HFF-Myc (cell line): ENCODE measurements at regions not wholly inside any gene's neighbourhood (a gene's known extent, or its start where the extent isn't known, plus 50 kb on each side); places are given as distances from the start of the nearest gene placed in this dataset.

Source experiments
- DNase-seq: peaks from one replicate; pipeline ENCODE4 v3.0.0-alpha.2; 2011; ENCODE audit warnings: low read depth; ENCODE audit errors: extremely low read depth
- H3K4me3 ChIP-seq: replicated peaks from 2 replicates; pipeline ENCODE4 v1.5.1; 2011; ENCODE audit warnings: low read depth, mild to moderate bottlenecking, control low read depth, low read length
- TF ChIP-seq, protein P1 (sequence below): IDR thresholded peaks from 2 replicates; pipeline ENCODE4 v1.5.1; 2012; ENCODE audit warnings: mild to moderate bottlenecking, low read depth, low read length, control low read depth; ENCODE audit errors: missing control alignments

DNA sequence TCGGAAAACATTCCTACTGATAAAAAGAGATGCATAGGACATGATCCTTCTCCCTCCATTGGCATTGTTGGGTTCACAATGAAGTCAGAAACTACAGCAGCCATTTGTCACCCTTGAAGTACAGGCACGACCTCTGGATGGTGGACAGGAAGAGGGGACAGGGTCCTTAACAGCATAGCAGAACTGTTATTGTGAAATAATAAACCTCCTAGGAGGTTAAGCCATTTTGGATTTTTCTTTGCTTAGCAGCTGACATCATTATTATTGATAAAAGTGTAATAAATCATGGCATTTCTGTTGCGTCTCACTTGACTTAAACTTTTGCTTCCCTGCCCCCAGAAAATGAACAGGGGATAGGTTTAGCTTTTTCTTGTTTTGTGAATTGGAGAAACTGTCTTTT lies 134.3 kb upstream of the SASH1 start:
- H3K4me3 ChIP-seq = no peak overlapping the region
- DNase-seq = no peak
- TF ChIP-seq, protein P1, sequence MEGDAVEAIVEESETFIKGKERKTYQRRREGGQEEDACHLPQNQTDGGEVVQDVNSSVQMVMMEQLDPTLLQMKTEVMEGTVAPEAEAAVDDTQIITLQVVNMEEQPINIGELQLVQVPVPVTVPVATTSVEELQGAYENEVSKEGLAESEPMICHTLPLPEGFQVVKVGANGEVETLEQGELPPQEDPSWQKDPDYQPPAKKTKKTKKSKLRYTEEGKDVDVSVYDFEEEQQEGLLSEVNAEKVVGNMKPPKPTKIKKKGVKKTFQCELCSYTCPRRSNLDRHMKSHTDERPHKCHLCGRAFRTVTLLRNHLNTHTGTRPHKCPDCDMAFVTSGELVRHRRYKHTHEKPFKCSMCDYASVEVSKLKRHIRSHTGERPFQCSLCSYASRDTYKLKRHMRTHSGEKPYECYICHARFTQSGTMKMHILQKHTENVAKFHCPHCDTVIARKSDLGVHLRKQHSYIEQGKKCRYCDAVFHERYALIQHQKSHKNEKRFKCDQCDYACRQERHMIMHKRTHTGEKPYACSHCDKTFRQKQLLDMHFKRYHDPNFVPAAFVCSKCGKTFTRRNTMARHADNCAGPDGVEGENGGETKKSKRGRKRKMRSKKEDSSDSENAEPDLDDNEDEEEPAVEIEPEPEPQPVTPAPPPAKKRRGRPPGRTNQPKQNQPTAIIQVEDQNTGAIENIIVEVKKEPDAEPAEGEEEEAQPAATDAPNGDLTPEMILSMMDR = no peak

DNA sequence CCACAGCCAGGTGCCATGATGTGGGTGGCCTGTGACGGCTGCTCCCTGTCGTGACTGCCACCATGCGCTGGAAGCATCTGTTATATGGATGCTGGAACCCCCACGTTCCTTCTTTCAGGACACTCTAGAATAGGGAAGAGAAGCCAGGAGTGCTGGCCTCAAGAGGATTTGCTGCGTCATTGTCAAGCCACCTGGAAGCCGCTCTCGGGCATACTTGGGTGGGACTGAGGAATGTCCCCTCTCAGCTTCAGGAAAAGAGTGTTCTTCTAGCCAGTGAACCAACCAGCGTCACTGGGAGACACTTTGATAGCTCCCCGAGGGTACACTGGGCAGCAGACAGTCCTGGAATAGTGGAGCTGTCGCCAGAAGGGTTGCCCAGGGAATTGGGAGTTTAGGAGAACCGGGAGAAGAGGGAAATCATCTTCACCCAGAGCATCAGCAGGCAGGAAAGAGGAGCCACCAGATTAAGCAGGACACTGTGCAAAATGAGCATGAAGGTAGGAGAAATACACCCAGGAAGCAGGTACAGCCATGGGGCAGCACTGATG lies 130.8 kb upstream of the SASH1 start:
- TF ChIP-seq, protein P1 = no peak
- no peak for DNase-seq
- H3K4me3 ChIP-seq = no peak overlapping the region

DNA sequence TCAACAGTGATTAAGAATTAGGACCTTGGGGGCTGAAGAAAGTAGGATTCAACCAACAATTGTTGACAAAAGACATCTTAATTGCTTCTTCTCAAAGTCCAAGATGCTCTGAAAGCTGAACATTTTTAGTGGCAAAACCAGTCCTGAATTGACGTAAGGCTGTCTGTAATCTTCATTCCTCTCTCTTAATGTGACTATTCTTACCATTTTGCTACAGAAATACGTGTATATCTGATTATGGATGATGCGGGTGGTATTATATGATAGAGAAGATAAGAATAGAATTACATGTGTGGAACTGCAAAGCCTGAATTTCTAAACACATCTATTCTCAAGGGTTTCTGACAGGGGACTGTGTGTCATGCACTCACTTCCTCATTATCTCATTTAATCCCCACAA lies 130.3 kb upstream of the SASH1 start:
- DNase-seq = no peak
- no peak overlapping the region for H3K4me3 ChIP-seq
- TF ChIP-seq, protein P1 = no peak

DNA sequence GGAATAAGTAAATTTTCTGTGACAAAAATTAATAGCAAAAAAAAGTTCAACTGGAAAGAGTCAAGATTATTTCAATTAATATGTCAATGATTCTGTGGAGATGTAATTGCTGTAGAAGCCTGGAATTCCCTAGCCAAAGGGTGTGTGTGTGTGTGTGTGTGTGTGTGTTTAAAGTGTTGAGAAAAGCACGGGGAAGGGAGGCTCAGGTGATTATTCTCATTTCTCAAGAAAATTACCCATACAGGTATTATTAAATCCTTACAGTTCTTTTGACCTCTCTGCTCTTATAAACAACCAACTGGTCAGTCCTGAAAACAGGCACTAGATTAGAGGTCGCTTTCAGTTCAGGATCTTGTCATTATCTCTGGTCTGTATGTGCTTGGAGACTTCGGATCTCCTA lies 129.3 kb upstream of the SASH1 start:
- no peak overlapping the region for H3K4me3 ChIP-seq
- TF ChIP-seq, protein P1 = no peak
- no peak for DNase-seq

DNA sequence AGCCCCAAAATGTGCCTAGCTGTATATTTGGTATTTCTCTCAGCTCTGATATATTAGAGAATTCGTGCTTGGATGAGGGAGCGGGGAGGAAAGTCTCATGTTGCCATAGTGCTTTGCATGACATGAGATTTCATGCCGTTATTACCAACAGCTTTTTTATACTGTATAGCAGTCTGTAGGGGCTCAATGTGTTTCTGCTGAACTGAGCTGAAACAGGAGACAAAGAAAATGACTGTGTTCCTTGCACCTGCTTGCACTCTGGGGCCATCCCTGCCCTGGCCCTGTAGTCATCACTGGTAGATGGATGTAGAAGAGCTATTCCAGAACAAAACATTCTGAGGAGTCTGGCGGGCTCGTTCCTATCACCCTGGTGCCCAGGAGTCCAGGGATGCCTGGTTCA lies 128.0 kb upstream of the SASH1 start:
- TF ChIP-seq, protein P1 = no peak
- DNase-seq = no peak
- no peak overlapping the region for H3K4me3 ChIP-seq

DNA sequence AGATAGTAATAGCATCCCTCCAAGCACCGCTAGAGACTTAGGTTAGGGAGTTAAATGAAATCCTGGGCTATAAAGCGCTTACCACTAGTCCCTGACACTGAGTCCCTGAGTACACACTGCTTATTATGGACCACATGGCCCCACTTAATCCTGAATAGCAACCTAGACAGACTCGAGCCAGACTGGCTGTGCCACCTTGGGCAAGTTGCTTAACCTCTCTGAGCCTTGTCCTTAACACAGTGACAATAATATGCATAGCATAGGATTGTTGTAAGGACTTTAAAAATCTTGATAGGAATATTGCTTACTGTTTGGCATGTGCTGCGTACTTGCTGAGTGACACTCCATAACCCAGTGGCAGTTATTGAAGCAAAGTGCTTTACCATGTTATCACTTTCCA lies 125.6 kb upstream of the SASH1 start:
- DNase-seq = no peak
- TF ChIP-seq, protein P1 = no peak
- H3K4me3 ChIP-seq = no peak overlapping the region

DNA sequence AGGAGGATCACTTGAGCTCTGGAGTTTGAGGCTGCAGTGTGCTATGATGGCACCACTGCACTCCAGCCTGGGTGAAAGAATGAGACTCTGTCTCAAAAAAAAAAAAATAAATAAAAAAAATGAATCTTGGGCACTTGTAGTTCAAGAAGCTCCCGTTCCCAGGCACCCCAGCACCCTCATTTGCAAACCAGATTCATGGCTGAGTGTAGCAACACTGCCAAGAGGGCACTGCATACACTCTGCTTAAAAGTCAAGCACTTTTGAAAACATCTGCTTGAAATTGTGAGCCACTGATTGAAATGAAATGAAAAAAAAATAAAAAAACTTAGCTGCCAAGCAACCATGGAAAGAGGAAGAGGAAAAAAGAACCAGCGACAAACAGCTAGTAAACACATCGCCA lies 124.7 kb upstream of the SASH1 start:
- no peak overlapping the region for H3K4me3 ChIP-seq
- DNase-seq = no peak
- TF ChIP-seq, protein P1 = no peak
